PC-3 (cell line): ENCODE measurements at regions not wholly inside any gene's neighbourhood (a gene's known extent, or its start where the extent isn't known, plus 50 kb on each side); places are given as distances from the start of the nearest gene placed in this dataset.

Experiments
- CTCF ChIP-seq: fragments of 300-600 bp; sonication (generic); conservative IDR thresholded peaks from 2 replicates; pipeline ENCODE4 v1.5.1; 2017; ENCODE audit warnings: antibody characterized with exemption, low read depth, mild to moderate bottlenecking, low read length
- EZH2 ChIP-seq: fragments of 300-600 bp; sonication (generic); IDR thresholded peaks from one replicate; pipeline ENCODE4 v1.6.1; 2017; ENCODE audit warnings: antibody characterized with exemption, mild to moderate bottlenecking, low read length; ENCODE audit not compliant: unreplicated experiment
- EZH2phosphoT487 ChIP-seq: fragments of 300-600 bp; sonication (generic); IDR thresholded peaks from 2 replicates; pipeline ENCODE4 v1.6.1; 2018; ENCODE audit warnings: mild to moderate bottlenecking, antibody characterized with exemption, low read length, borderline replicate concordance

GRCh38 chr15:92787116-92787515 is 113.0 kb upstream of the CHD2 start:
- TF ChIP-seq EZH2phosphoT487 (no peak), CTCF (no peak), EZH2 (no peak)
